ENCODE measurements at regions not wholly inside any gene's neighbourhood (a gene's known extent, or its start where the extent isn't known, plus 50 kb on each side); places are given as distances from the start of the nearest gene placed in this dataset.

DNA sequence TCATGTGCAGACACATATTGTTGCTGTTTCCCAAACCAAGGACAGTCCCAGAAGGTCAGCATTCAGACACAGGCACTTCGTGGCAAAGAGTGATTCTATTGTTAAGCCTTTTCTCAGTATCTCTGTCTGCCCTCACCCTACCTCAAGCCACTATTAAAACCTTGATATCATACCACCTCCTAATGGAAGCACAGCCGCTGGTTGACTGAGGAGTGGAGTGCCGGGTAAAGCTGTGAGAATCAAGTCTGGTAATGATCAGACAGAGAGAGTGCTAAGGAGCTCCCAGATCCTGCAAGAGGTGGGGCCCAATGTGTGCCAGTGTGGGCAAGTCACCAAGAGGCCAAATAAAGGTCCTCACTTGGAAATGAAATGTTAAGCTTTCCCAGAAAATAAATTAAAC is 819.5 kb downstream of the BCL11A start:
- Histone ChIP-seq H3K27ac (replicated peaks) (no peak overlapping the region), H3K27me3 (ENCODE audit: insufficient read depth, poor library complexity, severe bottlenecking) (no peaks in the 10 kb centered on the region), H3K4me3 (replicated peaks; ENCODE audit: insufficient read depth, low read length) (no peak overlapping the region)
- TF ChIP-seq POLR2AphosphoS5 (IDR thresholded peaks at IDR 0.05; ENCODE audit: low read depth) (no peak), SPI1 (IDR thresholded peaks at IDR 0.05; ENCODE audit: borderline replicate concordance, low read depth) (no peak), GABPA (IDR thresholded peaks at IDR 0.05; ENCODE audit: low read depth) (no peak)
- TF ChIP-seq, protein P1, sequence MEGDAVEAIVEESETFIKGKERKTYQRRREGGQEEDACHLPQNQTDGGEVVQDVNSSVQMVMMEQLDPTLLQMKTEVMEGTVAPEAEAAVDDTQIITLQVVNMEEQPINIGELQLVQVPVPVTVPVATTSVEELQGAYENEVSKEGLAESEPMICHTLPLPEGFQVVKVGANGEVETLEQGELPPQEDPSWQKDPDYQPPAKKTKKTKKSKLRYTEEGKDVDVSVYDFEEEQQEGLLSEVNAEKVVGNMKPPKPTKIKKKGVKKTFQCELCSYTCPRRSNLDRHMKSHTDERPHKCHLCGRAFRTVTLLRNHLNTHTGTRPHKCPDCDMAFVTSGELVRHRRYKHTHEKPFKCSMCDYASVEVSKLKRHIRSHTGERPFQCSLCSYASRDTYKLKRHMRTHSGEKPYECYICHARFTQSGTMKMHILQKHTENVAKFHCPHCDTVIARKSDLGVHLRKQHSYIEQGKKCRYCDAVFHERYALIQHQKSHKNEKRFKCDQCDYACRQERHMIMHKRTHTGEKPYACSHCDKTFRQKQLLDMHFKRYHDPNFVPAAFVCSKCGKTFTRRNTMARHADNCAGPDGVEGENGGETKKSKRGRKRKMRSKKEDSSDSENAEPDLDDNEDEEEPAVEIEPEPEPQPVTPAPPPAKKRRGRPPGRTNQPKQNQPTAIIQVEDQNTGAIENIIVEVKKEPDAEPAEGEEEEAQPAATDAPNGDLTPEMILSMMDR (IDR thresholded peaks at IDR 0.05; ENCODE audit: insufficient read depth, low read length): no peak
- TF ChIP-seq, protein P2, sequence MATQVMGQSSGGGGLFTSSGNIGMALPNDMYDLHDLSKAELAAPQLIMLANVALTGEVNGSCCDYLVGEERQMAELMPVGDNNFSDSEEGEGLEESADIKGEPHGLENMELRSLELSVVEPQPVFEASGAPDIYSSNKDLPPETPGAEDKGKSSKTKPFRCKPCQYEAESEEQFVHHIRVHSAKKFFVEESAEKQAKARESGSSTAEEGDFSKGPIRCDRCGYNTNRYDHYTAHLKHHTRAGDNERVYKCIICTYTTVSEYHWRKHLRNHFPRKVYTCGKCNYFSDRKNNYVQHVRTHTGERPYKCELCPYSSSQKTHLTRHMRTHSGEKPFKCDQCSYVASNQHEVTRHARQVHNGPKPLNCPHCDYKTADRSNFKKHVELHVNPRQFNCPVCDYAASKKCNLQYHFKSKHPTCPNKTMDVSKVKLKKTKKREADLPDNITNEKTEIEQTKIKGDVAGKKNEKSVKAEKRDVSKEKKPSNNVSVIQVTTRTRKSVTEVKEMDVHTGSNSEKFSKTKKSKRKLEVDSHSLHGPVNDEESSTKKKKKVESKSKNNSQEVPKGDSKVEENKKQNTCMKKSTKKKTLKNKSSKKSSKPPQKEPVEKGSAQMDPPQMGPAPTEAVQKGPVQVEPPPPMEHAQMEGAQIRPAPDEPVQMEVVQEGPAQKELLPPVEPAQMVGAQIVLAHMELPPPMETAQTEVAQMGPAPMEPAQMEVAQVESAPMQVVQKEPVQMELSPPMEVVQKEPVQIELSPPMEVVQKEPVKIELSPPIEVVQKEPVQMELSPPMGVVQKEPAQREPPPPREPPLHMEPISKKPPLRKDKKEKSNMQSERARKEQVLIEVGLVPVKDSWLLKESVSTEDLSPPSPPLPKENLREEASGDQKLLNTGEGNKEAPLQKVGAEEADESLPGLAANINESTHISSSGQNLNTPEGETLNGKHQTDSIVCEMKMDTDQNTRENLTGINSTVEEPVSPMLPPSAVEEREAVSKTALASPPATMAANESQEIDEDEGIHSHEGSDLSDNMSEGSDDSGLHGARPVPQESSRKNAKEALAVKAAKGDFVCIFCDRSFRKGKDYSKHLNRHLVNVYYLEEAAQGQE (IDR thresholded peaks at IDR 0.05; ENCODE audit: insufficient replicate concordance, low read depth): no peak
- no peak for DNase-seq (ENCODE audit: low read depth in 1 of 2, low spot score in 1 of 2)

DNA sequence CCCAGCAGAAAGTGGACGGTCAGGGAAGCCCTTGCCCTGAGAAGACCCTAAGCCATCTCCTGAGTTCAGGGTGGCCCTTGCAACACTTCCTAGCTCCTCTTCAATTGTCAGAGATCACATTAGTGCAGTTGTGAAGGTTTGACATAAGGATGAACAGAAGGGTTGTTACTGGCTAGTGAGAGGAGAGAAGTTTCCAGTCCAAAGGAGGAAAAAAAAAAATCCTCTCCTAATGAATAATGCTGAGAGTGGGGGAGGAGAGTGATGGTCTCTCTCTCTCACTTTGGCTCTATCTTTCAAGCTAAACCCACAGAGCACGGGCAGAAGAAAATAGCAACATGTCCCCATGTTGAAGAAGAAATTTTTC is 819.9 kb downstream of the BCL11A start:
- no peak overlapping the region for H3K4me3 ChIP-seq (replicated peaks; ENCODE audit: insufficient read depth, low read length)
- no peak for DNase-seq (ENCODE audit: low read depth in 1 of 2, low spot score in 1 of 2)
- no peak overlapping the region for H3K27ac ChIP-seq (replicated peaks)
- TF ChIP-seq SPI1 (IDR thresholded peaks at IDR 0.05; ENCODE audit: borderline replicate concordance, low read depth): no peak
- no peak for TF ChIP-seq GABPA (IDR thresholded peaks at IDR 0.05; ENCODE audit: low read depth)
- TF ChIP-seq POLR2AphosphoS5 (IDR thresholded peaks at IDR 0.05; ENCODE audit: low read depth): no peak
- TF ChIP-seq, protein P2 (IDR thresholded peaks at IDR 0.05; ENCODE audit: insufficient replicate concordance, low read depth): no peak
- TF ChIP-seq, protein P1 (IDR thresholded peaks at IDR 0.05; ENCODE audit: insufficient read depth, low read length): no peak
- no peaks in the 10 kb centered on the region for H3K27me3 ChIP-seq (ENCODE audit: insufficient read depth, poor library complexity, severe bottlenecking)

GRCh38 chr2:59732871-59733566 is 820.4 kb downstream of the BCL11A start:
- TF ChIP-seq GABPA (IDR thresholded peaks at IDR 0.05; ENCODE audit: low read depth) (no peak), SPI1 (IDR thresholded peaks at IDR 0.05; ENCODE audit: borderline replicate concordance, low read depth) (no peak), POLR2AphosphoS5 (IDR thresholded peaks at IDR 0.05; ENCODE audit: low read depth) (no peak)
- TF ChIP-seq, protein P1 (IDR thresholded peaks at IDR 0.05; ENCODE audit: insufficient read depth, low read length): no peak
- TF ChIP-seq, protein P2 (IDR thresholded peaks at IDR 0.05; ENCODE audit: insufficient replicate concordance, low read depth): no peak

More at GRCh38 chr2:59732871-59733566, 820.4 kb downstream of the BCL11A start:
- DNase-seq (ENCODE audit: low read depth in 1 of 2, low spot score in 1 of 2): no peak
- no peak overlapping the region for H3K4me3 ChIP-seq (replicated peaks; ENCODE audit: insufficient read depth, low read length)
- no peaks in the 10 kb centered on the region for H3K27me3 ChIP-seq (ENCODE audit: insufficient read depth, poor library complexity, severe bottlenecking)
- no peak overlapping the region for H3K27ac ChIP-seq (replicated peaks)

All from HL-60 (cell line).